NCI-H774 (cell line): ENCODE measurements at regions not wholly inside any gene's neighbourhood (a gene's known extent, or its start where the extent isn't known, plus 50 kb on each side); places are given as distances from the start of the nearest gene placed in this dataset.
A peak's percentile ranks its signal among the peaks of the same experiment; 100 is the strongest.
"Not testable (repeated sequence)": the region's sequence is repeated elsewhere in the genome, so short reads cannot be mapped to it uniquely, and the experiment has no call there.

ENCODE experiments used
- DNase-seq: peaks from one replicate; lab custom pipeline; 2025; lab: John Stamatoyannopoulos, UW

GRCh38 chr6:103783329-103783728 lies 1076.4 kb downstream of the HACE1 start:
- DNase-seq, result peak; percentile 73

GRCh38 chr6:103769431-103769830 lies 1090.3 kb downstream of the HACE1 start:
- DNase-seq, result no peak

GRCh38 chr6:103750603-103751002 lies 1109.1 kb downstream of the HACE1 start:
- DNase-seq, result no peak

GRCh38 chr6:103734016-103734415 lies 1125.7 kb downstream of the HACE1 start:
- DNase-seq, result no peak

GRCh38 chr6:103729658-103730057 lies 1130.1 kb downstream of the HACE1 start:
- DNase-seq, result no peak

DNA sequence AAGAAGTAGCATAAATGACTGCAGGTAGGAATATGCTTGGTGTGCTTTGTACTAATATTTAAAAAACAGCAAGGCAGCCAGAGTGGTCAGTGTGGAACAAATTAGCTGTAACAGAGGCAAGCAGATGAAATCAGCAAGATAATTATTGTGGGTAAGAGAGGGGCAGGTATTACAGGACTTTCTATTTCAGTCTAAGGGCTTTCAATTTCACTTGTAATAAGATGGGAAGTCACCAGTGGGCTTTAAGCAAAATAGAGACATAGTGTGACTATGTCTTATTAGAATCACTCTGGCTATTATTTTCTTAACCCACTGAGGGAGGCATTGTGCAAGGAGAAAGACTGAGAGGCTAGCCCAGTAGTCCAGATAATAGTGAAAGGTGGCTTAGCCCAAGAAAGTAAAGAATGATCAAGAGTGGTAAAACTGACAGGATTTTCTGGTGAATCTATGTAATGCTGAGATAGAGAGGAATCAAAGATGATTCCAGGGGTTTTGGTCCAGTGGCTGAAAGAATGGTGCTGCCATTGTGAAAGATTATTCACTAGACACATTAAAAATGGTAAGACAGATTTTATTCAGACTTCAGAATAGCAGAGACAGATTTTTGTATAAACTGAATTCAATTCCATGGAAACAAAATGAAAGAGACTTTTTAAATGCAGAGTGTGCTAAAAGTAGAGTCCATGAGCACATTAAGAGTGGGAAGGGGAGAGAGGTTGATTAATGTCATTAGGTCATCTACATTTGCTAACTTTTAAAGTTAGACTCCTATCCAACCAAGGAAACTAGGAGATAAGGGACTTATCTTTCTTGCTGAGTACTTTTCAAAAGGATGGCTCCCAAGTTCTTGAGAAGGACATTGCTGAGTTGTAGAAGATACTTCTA lies 1136.0 kb downstream of the HACE1 start:
- no peak for DNase-seq

DNA sequence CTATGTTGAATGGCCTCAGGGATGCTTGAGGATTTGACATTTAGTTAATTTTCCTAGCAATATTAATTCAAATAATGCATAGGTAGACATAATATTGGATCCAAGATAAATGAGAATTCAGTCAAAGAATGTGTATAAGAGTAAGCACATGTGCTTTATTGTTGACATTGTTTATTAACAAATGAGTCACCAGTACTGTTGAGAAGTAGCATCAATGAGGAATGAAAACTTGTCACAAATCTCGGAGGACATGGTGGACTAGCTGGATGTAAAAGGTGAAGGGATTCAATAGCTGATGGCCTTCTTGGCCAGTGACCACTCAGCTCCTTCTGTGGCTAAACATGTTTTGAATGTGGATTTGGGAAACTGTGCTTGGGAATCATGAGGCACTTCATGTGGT lies 1137.0 kb downstream of the HACE1 start:
- DNase-seq, result no peak

- no peak for DNase-seq
Observed at GRCh38 chr6:103721923-103722322, 1137.8 kb downstream of the HACE1 start.

DNA sequence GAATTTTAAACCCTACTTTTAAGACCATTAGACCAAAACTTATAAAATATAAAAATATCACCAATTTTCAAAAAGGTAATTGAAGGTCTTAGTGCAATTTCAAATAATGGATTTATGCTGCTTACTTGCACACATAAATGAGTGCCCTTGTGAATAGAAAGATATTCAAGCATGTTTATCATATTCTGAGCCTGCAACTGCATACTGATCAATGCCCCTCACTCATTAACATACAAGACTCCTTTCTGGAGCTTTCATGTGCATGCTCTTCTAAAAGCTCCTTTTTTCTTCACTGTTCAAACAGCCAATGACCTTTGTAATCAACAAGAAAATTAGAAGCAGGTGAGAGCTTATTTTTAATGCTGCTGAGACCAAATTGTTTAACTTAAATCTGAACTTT lies 1139.3 kb downstream of the HACE1 start:
- DNase-seq, result no peak

GRCh38 chr6:103719545-103719944 lies 1140.2 kb downstream of the HACE1 start:
- DNase-seq, result no peak

DNA sequence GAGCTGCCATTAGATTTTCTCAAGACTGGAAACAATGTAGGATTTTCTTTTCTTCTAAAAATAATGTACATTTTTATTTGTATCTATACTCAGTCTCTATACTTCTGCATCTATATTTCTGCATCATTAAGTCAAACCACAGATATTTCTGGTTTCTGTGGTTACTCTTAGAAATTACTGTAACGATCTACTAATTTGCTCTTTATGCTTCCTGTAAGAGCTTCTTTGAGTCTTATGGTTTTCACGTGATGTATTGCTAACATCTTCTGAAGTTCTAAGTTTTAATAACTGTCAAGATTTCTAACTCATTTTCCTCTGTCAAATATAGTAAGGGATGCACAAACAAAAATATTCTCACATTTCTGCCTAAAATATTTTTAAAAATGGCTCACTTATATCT lies 1144.5 kb downstream of the HACE1 start:
- no peak for DNase-seq

- DNase-seq, result not testable (repeated sequence)
Observed at GRCh38 chr6:103709236-103709635, 1150.5 kb downstream of the HACE1 start.

DNA sequence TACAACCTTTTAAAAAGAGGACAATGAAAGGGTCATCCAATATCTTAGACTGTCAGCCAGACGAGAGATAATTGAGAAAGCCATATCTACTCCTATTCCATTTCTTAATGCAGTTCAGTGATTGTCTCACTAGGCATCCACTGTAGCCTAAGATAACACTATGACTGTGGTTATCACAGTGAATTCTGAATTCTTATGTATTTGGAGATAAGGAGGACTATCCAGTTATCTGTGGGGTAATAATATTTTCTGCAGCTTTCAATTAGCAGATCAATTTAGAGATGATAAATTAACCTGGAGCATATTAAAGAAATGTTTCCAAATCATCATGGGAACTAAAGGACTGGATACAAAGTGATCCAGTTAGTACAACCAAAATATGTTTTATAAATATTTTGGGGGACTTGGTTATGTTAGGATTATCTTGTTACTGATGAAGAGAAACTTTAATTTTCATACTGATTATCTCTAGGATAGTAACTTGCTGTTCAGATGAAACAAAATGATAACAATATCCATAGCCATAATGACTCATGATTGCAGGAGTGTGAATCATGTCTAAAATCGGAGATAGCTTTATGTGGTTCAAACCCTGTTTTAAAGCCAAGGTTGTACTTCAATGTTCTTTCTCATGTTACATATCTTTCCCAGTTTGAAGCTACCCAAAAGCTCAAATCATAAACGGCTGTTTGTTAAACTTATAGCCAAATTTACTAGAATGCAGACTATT lies 1152.0 kb downstream of the HACE1 start:
- no peak for DNase-seq

- DNase-seq, result no peak
Observed at GRCh38 chr6:103699769-103700168, 1160.0 kb downstream of the HACE1 start.

- no peak for DNase-seq
Observed at GRCh38 chr6:103687430-103687829, 1172.3 kb downstream of the HACE1 start.

- DNase-seq, result no peak
Observed at GRCh38 chr6:103680116-103680515, 1179.6 kb downstream of the HACE1 start.

GRCh38 chr6:103677290-103677689 lies 1182.4 kb downstream of the HACE1 start:
- no peak for DNase-seq

DNA sequence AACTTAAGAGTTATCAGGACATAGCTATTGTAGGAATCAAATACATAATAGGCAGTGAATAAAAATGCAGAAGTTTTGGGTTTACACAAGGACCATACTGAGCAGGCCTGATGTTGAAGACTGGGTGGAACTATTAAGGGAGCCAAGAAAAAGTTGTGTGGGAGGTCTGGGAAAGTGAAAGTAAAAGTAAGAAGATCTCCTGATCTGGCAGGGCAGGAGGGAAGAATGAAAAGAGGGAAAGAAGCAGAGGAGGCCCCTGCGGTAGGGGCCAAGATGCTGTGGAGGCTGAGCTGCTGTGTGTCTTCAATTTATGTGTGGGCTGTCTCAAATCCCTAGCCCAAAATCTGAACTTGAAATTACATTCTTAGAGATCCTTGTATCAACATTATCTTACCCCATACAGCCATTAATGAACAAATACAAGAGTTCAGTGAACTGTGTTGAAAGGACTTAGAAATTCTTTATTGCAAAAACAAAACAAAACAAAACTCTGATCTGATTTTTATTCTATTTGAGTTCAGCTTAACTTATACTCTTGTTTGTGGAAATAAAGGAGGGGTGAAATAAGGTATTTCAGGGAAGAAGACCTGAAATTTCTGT lies 1183.8 kb downstream of the HACE1 start:
- no peak for DNase-seq

DNA sequence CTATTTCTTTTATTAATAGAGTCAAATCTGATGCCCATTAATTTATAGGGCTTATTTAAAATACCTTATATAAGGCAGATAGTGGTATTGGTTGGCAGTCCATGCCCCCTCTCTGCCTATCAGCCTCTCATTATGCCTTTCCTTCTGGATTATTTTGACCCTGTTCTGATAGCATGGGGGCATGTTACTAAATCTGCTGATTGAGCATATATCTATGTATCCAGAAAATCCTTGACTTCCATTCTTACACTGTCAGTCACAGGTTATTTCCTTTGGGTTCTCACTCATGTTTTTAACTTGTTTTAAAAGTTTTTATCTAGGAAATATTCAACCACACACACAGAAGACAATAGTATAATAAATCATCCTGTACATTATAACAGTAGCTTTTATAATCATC lies 1184.9 kb downstream of the HACE1 start:
- no peak for DNase-seq

GRCh38 chr6:103672169-103672568 lies 1187.5 kb downstream of the HACE1 start:
- no peak for DNase-seq

DNA sequence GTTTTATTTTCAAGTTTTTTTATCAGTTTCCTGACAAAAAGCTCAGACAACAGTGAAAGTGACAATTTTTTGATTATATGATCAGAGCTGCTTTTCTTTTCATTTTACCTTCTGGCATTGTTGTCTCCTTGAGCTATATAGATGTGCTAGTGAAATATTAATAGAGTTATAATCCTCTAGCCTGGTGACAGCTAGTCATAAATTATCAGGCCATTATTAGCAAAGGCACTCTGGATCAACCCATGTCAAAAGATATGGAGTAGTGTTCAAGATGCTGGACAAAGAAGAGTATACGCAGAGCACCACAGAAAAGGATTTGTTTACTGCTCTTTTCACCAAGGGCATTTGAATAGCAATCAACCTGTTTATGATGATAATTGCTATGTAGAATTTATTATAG lies 1230.1 kb downstream of the HACE1 start:
- no peak for DNase-seq

DNA sequence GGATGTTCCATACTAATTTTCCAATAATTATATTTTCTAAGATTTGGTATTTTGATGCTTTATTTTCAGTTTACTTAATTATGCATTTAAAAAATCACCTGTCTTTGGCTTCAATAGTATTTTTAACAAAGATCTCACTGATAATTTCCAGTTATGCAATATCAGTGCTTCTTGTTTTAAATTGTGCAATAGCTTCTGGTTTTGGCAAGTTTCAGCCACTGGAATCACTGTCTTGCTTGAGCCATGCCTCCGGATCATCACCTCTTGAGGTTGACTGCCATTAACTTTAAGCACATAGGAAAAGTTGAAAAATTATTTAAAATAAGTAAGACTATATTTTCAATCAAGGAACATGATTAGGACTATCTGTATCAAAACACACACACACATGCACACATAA lies 1242.1 kb downstream of the HACE1 start:
- no peak for DNase-seq

DNA sequence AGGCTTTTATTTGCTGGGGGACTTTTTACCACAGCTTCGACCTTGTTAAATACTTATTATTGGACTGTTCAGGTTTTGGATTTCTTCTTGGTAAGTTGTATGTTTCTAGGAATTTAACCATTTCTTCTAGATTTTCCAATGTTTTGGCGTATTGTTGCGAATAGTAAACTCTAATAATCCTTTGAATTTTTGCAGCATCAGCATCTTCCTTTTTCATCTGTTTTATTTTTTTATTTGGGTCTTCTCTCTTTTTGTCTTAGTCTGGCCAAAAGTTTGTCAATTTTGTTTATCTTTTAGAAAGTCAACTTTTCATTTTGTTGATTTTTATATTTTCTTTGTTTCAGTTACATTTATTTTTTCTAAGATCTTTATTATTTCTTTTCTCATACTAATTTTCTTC lies 1272.0 kb downstream of the HACE1 start:
- no peak for DNase-seq
